ENCODE measurements at regions not wholly inside any gene's neighbourhood (a gene's known extent, or its start where the extent isn't known, plus 50 kb on each side); places are given as distances from the start of the nearest gene placed in this dataset.

DNA sequence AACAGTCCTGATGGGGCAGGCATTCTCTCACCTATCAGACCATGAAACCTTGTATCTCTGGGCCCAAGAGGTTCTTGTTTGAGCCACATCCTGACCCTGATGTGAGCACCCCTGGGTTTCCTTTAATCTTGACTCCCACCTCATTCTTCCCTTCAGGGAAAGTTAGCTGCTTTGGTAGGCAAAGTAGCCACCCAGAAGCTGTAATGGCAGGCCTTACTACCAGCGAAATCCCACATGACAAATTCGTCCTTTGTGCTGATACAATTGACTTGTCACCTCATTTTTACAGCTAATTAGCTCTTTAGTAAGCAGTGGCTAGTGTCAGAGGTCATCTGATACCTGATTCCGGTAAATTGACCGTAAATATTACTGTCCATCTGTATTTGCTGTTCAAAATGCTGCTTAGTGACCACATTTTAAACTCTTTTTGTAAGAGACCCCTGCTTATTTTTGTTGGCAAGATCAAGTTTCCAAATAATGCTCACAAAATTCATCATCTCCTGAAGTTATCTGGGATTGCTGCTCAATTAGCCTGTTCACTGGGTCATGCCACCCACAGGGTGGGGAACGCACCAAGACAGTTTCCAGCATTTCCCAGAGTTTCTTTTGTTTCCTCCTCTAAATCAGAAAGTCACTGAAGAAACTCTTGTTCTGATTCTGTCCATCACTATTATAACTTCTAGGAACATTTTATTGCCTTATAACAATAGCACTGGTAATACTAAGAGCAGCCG lies 329.7 kb downstream of the GPAT3 start:
- TF ChIP-seq EP300 (IDR thresholded peaks at IDR 0.05) (no peak), POLR2A (IDR thresholded peaks at IDR 0.05) (no peak)
- TF ChIP-seq, protein P1, sequence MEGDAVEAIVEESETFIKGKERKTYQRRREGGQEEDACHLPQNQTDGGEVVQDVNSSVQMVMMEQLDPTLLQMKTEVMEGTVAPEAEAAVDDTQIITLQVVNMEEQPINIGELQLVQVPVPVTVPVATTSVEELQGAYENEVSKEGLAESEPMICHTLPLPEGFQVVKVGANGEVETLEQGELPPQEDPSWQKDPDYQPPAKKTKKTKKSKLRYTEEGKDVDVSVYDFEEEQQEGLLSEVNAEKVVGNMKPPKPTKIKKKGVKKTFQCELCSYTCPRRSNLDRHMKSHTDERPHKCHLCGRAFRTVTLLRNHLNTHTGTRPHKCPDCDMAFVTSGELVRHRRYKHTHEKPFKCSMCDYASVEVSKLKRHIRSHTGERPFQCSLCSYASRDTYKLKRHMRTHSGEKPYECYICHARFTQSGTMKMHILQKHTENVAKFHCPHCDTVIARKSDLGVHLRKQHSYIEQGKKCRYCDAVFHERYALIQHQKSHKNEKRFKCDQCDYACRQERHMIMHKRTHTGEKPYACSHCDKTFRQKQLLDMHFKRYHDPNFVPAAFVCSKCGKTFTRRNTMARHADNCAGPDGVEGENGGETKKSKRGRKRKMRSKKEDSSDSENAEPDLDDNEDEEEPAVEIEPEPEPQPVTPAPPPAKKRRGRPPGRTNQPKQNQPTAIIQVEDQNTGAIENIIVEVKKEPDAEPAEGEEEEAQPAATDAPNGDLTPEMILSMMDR (IDR thresholded peaks at IDR 0.05), result no peak
- 60 to 63% (median 60%) methylated on average over 6 of the region's 6 CpGs for WGBS, 3 donors
- no peak overlapping the region for H3K27ac ChIP-seq
- no peaks in the 10 kb centered on the region for H3K4me1 ChIP-seq (ENCODE audit: insufficient read depth)
- no peaks in the 10 kb centered on the region for H3K27me3 ChIP-seq
- no peak overlapping the region for H3K4me3 ChIP-seq
- no peaks in the 10 kb centered on the region for H3K36me3 ChIP-seq
- DNase-seq, result no peak
- intact Hi-C loops (cut with DNase I), result no loop called here
- no peaks in the 10 kb centered on the region for H3K9me3 ChIP-seq

DNA sequence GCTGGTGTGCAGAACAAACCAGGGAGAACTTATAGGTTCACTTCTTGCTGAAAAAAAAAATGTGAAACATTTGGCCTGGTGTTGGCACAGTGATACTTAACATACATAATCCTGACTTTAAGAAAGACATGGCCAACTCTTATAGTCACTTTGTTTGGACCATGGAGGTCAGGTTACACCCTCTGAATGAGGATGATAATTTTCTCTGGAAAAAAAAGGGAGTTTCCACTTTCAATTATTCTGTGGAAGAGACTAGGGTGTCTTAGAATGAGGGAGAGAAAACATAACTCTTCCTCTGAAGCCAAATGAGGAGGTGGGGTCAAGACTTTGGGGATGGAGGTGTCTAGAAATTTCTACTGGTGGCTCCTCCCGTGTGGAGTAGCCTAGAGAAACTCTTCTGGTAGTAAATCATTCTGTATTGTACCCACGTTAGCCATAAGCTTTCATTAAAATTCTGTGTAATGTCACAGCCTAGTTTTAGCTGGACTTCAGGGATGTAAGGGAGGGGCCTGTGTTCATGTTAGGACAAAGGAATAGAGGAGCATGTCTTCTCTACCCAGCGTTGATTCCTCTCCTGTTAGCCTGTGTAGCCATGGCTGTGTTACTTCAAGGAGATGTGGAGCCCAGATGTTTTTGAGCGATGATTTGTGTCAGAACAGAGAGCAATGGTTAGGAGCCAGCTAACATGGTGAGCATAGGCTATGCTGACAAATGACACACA lies 328.3 kb downstream of the GPAT3 start:
- H3K27ac ChIP-seq, result no peak overlapping the region
- no peak for DNase-seq
- no peaks in the 10 kb centered on the region for H3K27me3 ChIP-seq
- TF ChIP-seq POLR2A (IDR thresholded peaks at IDR 0.05) (no peak), EP300 (IDR thresholded peaks at IDR 0.05) (no peak)
- TF ChIP-seq, protein P1 (IDR thresholded peaks at IDR 0.05), result no peak
- no peaks in the 10 kb centered on the region for H3K36me3 ChIP-seq
- no peak overlapping the region for H3K4me3 ChIP-seq
- no peaks in the 10 kb centered on the region for H3K9me3 ChIP-seq
- WGBS, 3 donors, result 50 to 59% (median 52%) methylated on average over 4 of the region's 4 CpGs
- H3K4me1 ChIP-seq (ENCODE audit: insufficient read depth), result no peaks in the 10 kb centered on the region
- intact Hi-C loops (cut with DNase I), result no loop called here

DNA sequence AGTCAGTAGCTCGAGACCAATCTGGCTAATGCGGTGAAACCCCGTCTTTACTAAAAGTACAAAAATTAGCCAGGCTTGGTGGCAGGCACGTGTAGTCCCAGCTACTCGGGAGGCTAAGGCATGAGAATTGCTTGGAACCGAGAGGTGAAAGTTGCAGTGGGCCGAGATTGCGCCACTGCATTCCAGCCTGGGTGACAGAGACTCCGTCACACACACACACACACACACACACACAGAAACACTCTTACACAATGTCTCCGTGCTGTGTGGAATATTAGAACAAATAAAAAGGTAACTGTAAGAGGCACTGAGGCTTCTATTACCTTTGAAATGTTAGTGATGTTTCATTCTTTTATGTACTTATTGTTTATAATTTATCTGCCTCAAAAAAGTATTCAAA lies 326.6 kb downstream of the GPAT3 start:
- no peak overlapping the region for H3K4me3 ChIP-seq
- TF ChIP-seq POLR2A (IDR thresholded peaks at IDR 0.05), result no peak
- no peak for TF ChIP-seq EP300 (IDR thresholded peaks at IDR 0.05)
- TF ChIP-seq, protein P1 (IDR thresholded peaks at IDR 0.05), result no peak
- H3K4me1 ChIP-seq (ENCODE audit: insufficient read depth), result no peaks in the 10 kb centered on the region
- H3K27ac ChIP-seq, result no peak overlapping the region
- H3K27me3 ChIP-seq, result no peaks in the 10 kb centered on the region
- H3K9me3 ChIP-seq, result no peaks in the 10 kb centered on the region
- DNase-seq, result no peak
- H3K36me3 ChIP-seq, result no peaks in the 10 kb centered on the region
- 86 to 90% (median 88%) methylated on average over 10 of the region's 10 CpGs for WGBS, 3 donors
- intact Hi-C loops (cut with DNase I), result no loop called here

DNA sequence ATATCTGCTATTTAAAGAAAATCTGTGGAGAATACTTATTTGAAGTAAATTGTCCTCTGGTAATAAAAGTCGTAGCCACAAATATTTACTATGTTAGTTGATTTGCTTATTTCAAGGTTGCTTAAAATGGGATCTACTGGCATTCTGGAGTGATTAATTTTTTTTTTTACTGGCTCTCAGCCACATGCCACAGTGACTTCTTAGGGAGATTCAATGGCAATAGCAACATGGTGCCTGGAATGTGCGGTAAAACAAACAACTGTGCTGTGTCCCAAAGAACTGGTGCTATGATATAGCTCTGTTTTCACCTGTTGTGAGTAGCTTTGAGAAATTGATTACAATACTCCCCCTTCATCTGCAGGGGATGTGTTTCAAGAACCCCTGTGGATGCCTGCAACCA lies 324.3 kb downstream of the GPAT3 start:
- 54 to 71% (median 58%) methylated on average over 2 of the region's 2 CpGs for WGBS, 3 donors
- Histone ChIP-seq H3K4me3 (no peak overlapping the region), H3K27ac (no peak overlapping the region), H3K4me1 (ENCODE audit: insufficient read depth) (no peaks in the 10 kb centered on the region), H3K9me3 (no peaks in the 10 kb centered on the region), H3K36me3 (no peaks in the 10 kb centered on the region), H3K27me3 (no peaks in the 10 kb centered on the region)
- no peak for TF ChIP-seq EP300 (IDR thresholded peaks at IDR 0.05)
- no peak for TF ChIP-seq POLR2A (IDR thresholded peaks at IDR 0.05)
- TF ChIP-seq, protein P1 (IDR thresholded peaks at IDR 0.05), result no peak
- intact Hi-C loops (cut with DNase I), result no loop called here
- DNase-seq, result no peak
